GM19372 (cell line): ENCODE measurements at regions not wholly inside any gene's neighbourhood (a gene's known extent, or its start where the extent isn't known, plus 50 kb on each side); places are given as distances from the start of the nearest gene placed in this dataset.

Experiments used
- ATAC-seq: cut with Tn5 transposase; IDR thresholded peaks from one replicate; pipeline ENCODE4 v1.9.1; 2021; ENCODE audit warnings: mild to moderate bottlenecking, low read depth, moderate library complexity; ENCODE audit not compliant: unreplicated experiment

DNA sequence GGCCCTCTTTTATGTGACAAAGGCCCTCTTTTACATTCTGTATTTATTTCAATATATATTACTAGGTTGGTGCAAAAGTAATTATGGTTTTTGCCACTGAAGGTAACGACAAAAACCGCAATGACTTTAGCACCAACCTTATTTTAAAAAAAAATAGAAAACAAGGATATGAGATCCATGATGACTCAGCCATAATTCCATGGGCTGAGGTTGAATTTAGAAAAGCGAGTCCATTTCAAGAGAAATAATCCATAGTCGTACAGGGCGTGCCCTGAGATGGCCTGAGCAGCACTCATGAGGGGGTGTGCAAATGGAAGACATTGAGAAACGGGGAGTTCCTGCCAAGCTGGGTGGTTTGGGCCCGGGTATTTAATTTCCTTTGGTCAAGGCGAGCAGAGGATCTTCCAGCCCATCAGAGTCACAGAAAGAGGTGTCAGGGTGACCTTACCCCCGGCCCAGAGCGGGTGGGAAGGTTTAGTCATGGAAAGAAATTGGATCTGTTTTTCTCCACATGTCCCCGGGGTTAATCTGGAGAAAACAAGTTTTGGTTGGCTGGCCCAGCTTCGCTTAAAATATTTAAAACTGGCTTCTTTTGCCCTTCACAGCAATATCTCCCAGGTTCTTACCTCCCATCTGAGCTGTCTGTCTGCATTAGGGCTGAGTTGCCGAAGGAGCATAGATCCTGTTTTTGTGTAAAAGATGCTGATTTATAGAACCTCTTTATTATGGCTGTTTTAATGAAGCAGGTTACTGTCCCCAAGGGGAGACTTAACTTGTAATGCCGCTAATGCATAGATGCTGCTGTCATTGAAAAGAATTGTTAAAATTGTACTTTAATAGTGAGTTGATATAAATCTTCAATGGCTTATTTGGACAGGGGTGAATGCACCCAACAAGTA lies 255.6 kb downstream of the PREX1 start:
- ATAC-seq, result no peak

- no peak for ATAC-seq
These were observed 258.1 kb downstream of the PREX1 start for GRCh38 chr20:48569679-48570078.

GRCh38 chr20:48568520-48568919 lies 259.3 kb downstream of the PREX1 start:
- no peak for ATAC-seq

DNA sequence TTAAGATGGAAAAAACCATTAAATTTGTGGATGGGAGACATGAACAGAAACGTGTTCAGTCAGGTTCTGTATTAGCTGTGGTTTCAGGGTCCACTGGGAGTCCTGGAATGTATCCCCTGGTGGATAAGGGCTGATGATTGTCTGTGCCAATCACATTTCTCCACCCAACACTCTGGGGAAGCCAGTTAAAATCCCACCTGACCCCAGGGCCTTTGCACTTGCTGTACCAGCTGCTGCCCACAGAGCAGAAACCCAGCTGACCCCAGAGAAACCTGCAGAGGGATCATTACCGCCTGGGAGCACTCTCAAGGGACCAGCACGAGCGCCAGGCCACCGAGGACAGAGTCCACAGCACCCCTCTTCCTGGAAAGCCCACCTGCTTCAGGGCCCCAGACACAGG lies 260.7 kb downstream of the PREX1 start:
- ATAC-seq, result no peak

- ATAC-seq, result no peak
These were observed 262.7 kb downstream of the PREX1 start for GRCh38 chr20:48564982-48565539.

- ATAC-seq, result no peak
These were observed 264.5 kb downstream of the PREX1 start for GRCh38 chr20:48563191-48563870.

DNA sequence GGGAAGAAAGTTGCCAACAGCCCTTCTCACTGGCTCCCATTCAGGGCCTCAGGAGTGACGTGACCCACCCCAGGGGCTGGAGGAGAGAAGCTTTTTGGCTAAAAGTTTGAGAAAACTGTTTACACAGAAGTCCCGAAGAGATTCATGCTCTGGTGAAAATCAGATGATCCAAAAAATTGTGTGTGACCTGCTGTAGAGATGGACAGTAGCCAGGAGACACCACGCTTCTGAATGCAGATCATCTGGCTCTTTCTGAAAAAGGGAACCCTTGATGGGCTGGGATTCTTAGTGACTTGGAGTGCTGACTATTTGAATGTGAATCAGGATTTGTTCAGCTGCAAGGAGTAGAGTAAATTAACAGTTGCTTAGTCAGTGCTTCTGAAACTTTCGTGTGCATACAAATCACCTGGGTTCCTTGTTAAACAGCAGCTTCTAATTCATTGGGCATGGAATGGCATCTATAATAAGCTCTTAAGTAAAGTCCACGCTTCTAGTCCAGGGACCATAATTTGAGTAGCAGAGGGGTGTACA lies 265.1 kb downstream of the PREX1 start:
- ATAC-seq, result no peak

GRCh38 chr20:48558906-48559305 lies 268.9 kb downstream of the PREX1 start:
- ATAC-seq, result no peak

- ATAC-seq, result no peak
These were observed 270.4 kb downstream of the PREX1 start for GRCh38 chr20:48557380-48557779.

GRCh38 chr20:48556956-48557355 lies 270.8 kb downstream of the PREX1 start:
- ATAC-seq, result no peak

DNA sequence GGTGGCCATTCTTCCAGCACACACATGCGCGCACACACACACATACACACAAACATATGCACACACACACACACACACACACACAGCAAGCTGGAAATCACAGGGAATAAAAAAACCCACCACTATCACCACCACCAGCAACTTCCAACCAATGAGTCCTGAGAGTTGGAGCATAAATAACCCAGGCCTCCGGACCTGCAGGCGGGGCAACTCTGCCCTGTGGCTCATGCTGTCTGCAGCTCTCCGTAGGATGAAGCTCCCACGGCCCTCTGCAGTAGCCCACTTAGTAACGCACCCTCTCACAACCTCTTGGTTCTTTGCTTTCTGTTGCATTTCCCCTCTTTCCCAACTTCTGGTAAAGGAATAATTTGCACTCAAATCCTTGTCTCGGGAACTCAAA lies 275.2 kb downstream of the PREX1 start:
- ATAC-seq, result no peak

GRCh38 chr20:48550814-48551213 lies 277.0 kb downstream of the PREX1 start:
- ATAC-seq, result no peak

DNA sequence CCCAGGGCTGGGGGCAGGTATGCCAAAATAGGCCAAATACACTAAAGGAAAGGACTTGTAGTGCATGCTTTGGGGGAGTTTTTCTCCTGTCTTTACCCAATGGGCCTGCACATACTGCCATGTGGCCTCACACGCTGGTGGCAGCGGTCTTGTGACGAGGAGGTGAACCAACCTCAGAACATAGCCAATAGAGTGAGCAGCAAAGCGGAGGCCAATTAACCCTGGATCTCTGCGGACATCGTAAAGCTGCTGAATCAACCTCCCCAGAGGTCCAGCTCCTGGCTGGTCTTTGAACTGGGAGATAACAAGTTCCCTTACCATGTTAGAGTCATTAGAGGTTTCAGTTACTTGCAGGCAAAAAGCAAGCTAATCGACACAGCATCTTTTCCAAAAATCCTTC lies 280.1 kb downstream of the PREX1 start:
- ATAC-seq, result no peak

- no peak for ATAC-seq
These were observed 283.1 kb downstream of the PREX1 start for GRCh38 chr20:48544402-48545339.

GRCh38 chr20:48541581-48542071 lies 286.2 kb downstream of the PREX1 start:
- ATAC-seq, result no peak

- no peak for ATAC-seq
These were observed 288.9 kb downstream of the PREX1 start for GRCh38 chr20:48538856-48539255.

GRCh38 chr20:48538058-48538825 lies 289.6 kb downstream of the PREX1 start:
- no peak for ATAC-seq

GRCh38 chr20:48536206-48536605 lies 291.6 kb downstream of the PREX1 start:
- no peak for ATAC-seq

DNA sequence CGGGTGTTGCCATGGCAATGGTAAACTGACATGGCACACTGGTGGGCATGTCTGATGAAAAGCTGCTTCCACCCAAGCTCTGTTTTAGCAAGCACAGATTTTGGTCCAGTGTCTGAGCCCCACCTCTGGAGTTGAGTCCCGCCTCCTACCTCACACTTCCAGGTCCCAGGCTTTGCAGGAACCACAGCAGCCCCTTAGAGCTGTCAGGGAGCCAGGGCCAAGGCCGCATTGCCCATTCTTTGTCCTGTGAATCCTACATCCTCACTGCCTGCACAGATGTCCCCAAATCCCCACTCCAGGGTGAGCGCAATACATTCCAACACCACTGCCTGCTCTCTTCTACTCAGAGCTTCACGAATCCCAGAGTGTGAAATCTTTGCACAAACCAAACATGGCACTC lies 292.2 kb downstream of the PREX1 start:
- ATAC-seq, result no peak
